ENCODE measurements at regions not wholly inside any gene's neighbourhood (a gene's known extent, or its start where the extent isn't known, plus 50 kb on each side); places are given as distances from the start of the nearest gene placed in this dataset.

- DNase-seq, result no peak
Observed at GRCh38 chr18:76594966-76595365, 99.9 kb upstream of the ZNF516 start.

GRCh38 chr18:76593843-76594242 lies 98.8 kb upstream of the ZNF516 start:
- DNase-seq, result no peak

- no peak for DNase-seq
Observed at GRCh38 chr18:76592981-76593381, 97.9 kb upstream of the ZNF516 start.

- DNase-seq, result no peak
Observed at GRCh38 chr18:76592096-76592495, 97.1 kb upstream of the ZNF516 start.

GRCh38 chr18:76589866-76590265 lies 94.8 kb upstream of the ZNF516 start:
- DNase-seq, result no peak

GRCh38 chr18:76589316-76589715 lies 94.3 kb upstream of the ZNF516 start:
- no peak for DNase-seq

- DNase-seq, result no peak
Observed at GRCh38 chr18:76588601-76589226, 93.7 kb upstream of the ZNF516 start.

- no peak for DNase-seq
Observed at GRCh38 chr18:76587879-76588271, 92.8 kb upstream of the ZNF516 start.

GRCh38 chr18:76587147-76587878 lies 92.3 kb upstream of the ZNF516 start:
- no peak for DNase-seq

- DNase-seq, result no peak
Observed at GRCh38 chr18:76584414-76585310, 89.6 kb upstream of the ZNF516 start.

- no peak for DNase-seq
Observed at GRCh38 chr18:76581261-76581660, 86.2 kb upstream of the ZNF516 start.

GRCh38 chr18:76580288-76580962 lies 85.4 kb upstream of the ZNF516 start:
- DNase-seq, result no peak

GRCh38 chr18:76579301-76579695 lies 84.3 kb upstream of the ZNF516 start:
- DNase-seq, result no peak

GRCh38 chr18:76578571-76579300 lies 83.7 kb upstream of the ZNF516 start:
- no peak for DNase-seq

- DNase-seq, result no peak
Observed at GRCh38 chr18:76573325-76574025, 78.4 kb upstream of the ZNF516 start.

- no peak for DNase-seq
Observed at GRCh38 chr18:76572518-76573247, 77.6 kb upstream of the ZNF516 start.

- DNase-seq, result no peak
Observed at GRCh38 chr18:76571689-76572088, 76.6 kb upstream of the ZNF516 start.

GRCh38 chr18:76570856-76571255 lies 75.8 kb upstream of the ZNF516 start:
- DNase-seq, result no peak

- no peak for DNase-seq
Observed at GRCh38 chr18:76569644-76570419, 74.8 kb upstream of the ZNF516 start.

- no peak for DNase-seq
Observed at GRCh38 chr18:76568731-76569130, 73.7 kb upstream of the ZNF516 start.

Measured in DMS 273 treated with DMSO at 0.1 percent for 48 hours (cell line).